ENCODE measurements at regions not wholly inside any gene's neighbourhood (a gene's known extent, or its start where the extent isn't known, plus 50 kb on each side); places are given as distances from the start of the nearest gene placed in this dataset.

DNA sequence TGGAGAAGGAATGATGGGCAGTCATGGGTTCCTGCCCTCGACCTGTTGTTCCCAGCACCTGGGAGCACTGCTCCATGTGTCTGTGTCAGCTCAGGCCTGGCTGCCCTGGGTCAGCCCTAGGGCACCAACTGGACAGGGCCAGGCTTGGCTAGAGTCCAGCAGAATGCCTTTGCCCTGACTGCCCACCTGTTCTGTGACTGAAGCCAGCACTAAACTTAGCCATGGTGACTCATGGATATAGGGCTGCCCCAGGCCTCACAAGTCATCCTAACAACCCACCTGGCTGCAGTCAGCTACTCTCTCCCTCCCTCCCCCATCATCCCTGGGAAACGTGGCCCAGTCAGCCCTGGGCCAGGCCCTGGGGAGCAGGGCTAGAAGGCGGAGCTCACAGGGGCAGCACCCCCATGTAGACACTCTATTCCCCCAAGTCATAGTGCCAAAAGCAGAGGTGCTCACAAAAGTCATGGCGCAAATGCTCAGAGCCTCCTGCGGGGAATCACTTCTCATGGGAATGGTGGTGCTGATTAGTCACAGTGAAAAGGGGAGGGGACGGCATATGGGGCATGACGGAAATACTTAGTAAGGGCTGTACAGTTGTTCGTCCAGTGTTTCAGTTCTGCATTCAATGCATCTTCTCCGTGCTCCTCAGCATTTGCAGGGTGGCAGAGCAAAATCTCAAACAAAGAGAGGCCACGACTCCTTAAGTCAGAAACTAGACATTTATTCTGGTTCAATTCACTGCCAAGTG, 52.0 kb upstream of the NTF3 start:
- no peak for DNase-seq (ENCODE audit: low spot score)
